WTC11 (cell line): ENCODE measurements at regions not wholly inside any gene's neighbourhood (a gene's known extent, or its start where the extent isn't known, plus 50 kb on each side); places are given as distances from the start of the nearest gene placed in this dataset.

ENCODE experiments used
- ATAC-seq: fragments of 200-7000 bp; cut with Tn5 transposase; 2 replicates; pipeline ENCODE4 v1.10.0; 2021; ENCODE audit warnings: mild to moderate bottlenecking, moderate library complexity
- CTCF ChIA-PET: fragments of 300-600 bp; sonication (Branson Sonifier 250); formaldehyde crosslinking; loops from one replicate; lab custom pipeline; 2021; ENCODE audit warnings: antibody characterized with exemption; lab: Charles Lee
- POLR2A ChIA-PET: fragments of 350-600 bp; sonication (Branson Sonifier 250); formaldehyde crosslinking; loops from one replicate; lab custom pipeline; 2021; ENCODE audit warnings: antibody characterized with exemption; lab: Charles Lee
- DNase-seq: peaks from one replicate; pipeline ENCODE4 v3.0.0; 2021; ENCODE audit warnings: low spot score
- H3K27ac Mint-ChIP-seq: 2 replicates; pipeline ENCODE4 v1.8.0; 2021; ENCODE audit warnings: mixed read lengths
- H3K27me3 Mint-ChIP-seq: 2 replicates; pipeline ENCODE4 v1.8.0; 2021; ENCODE audit warnings: low read depth, mild to moderate bottlenecking, moderate library complexity, mixed read lengths
- H3K36me3 Mint-ChIP-seq: 2 replicates; pipeline ENCODE4 v1.8.0; 2021; ENCODE audit warnings: mixed read lengths
- H3K4me1 Mint-ChIP-seq: 2 replicates; pipeline ENCODE4 v1.8.0; 2022; ENCODE audit warnings: mixed read lengths
- H3K4me3 Mint-ChIP-seq: 2 replicates; pipeline ENCODE4 v1.8.0; 2021; ENCODE audit warnings: mild to moderate bottlenecking, moderate library complexity, mixed read lengths
- H3K9me3 Mint-ChIP-seq: 2 replicates; pipeline ENCODE4 v1.8.0; 2021; ENCODE audit warnings: mixed read lengths
- AFF4 ChIP-seq: sonication (generic); formaldehyde crosslinking; IDR thresholded peaks from 2 replicates; pipeline ENCODE4 v1.8.1; 2023; ENCODE audit warnings: mild to moderate bottlenecking, missing genetic modification reagents, borderline replicate concordance
- ARID4B ChIP-seq: sonication (generic); formaldehyde crosslinking; IDR thresholded peaks from 2 replicates; pipeline ENCODE4 v1.8.0; 2023; ENCODE audit warnings: missing genetic modification reagents, mild to moderate bottlenecking, borderline replicate concordance
- ATF1 ChIP-seq: sonication (generic); formaldehyde crosslinking; IDR thresholded peaks from 2 replicates; pipeline ENCODE4 v1.8.1; 2023; ENCODE audit warnings: mild to moderate bottlenecking, moderate library complexity, missing genetic modification reagents
- ATF6 ChIP-seq: sonication (generic); formaldehyde crosslinking; IDR thresholded peaks from 2 replicates; pipeline ENCODE4 v1.8.1; 2023; ENCODE audit warnings: mild to moderate bottlenecking, missing genetic modification reagents
- CREB1 ChIP-seq: sonication (generic); formaldehyde crosslinking; IDR thresholded peaks from 2 replicates; pipeline ENCODE4 v1.8.0; 2023; ENCODE audit warnings: mild to moderate bottlenecking, missing genetic modification reagents
- E2F5 ChIP-seq: sonication (generic); formaldehyde crosslinking; IDR thresholded peaks from 2 replicates; pipeline ENCODE4 v1.8.1; 2022; ENCODE audit warnings: mild to moderate bottlenecking, moderate library complexity, missing genetic modification reagents
- ETV6 ChIP-seq: sonication (generic); formaldehyde crosslinking; IDR thresholded peaks from 2 replicates; pipeline ENCODE4 v1.8.1; 2022; ENCODE audit warnings: mild to moderate bottlenecking, missing genetic modification reagents
- FOXP4 ChIP-seq: sonication (generic); formaldehyde crosslinking; IDR thresholded peaks from 2 replicates; pipeline ENCODE4 v1.8.0; 2022; ENCODE audit warnings: mild to moderate bottlenecking, missing genetic modification reagents
- IRF2 ChIP-seq: sonication (generic); formaldehyde crosslinking; IDR thresholded peaks from 2 replicates; pipeline ENCODE4 v1.8.0; 2022; ENCODE audit warnings: low read depth, missing genetic modification reagents, borderline replicate concordance
- MXD4 ChIP-seq: fragments of 250-450 bp; sonication (Bioruptor Pico); IDR thresholded peaks from 2 replicates; pipeline ENCODE4 v1.8.0; 2021; ENCODE audit warnings: mild to moderate bottlenecking, moderate library complexity, borderline replicate concordance
- PREB ChIP-seq: sonication (generic); formaldehyde crosslinking; IDR thresholded peaks from 2 replicates; pipeline ENCODE4 v1.8.1; 2022; ENCODE audit warnings: mild to moderate bottlenecking, missing genetic modification reagents, moderate library complexity, borderline replicate concordance
- USF1 ChIP-seq: sonication (generic); formaldehyde crosslinking; IDR thresholded peaks from 2 replicates; pipeline ENCODE4 v1.8.0; 2022; ENCODE audit warnings: mild to moderate bottlenecking, missing genetic modification reagents
- ZNF121 ChIP-seq: sonication (generic); formaldehyde crosslinking; IDR thresholded peaks from 2 replicates; pipeline ENCODE4 v1.8.0; 2023; ENCODE audit warnings: missing genetic modification reagents
- ZNF138 ChIP-seq: sonication (generic); formaldehyde crosslinking; conservative IDR thresholded peaks from 2 replicates; pipeline ENCODE4 v1.8.1; 2022; ENCODE audit warnings: mild to moderate bottlenecking, moderate library complexity, missing genetic modification reagents
- ZNF532 ChIP-seq: fragments of 250-450 bp; sonication (Bioruptor Pico); IDR thresholded peaks from 2 replicates; pipeline ENCODE4 v1.9.0; 2021; ENCODE audit warnings: mild to moderate bottlenecking, borderline replicate concordance

- Mint-ChIP-seq H3K4me1 (no peaks in the 10 kb centered on the region), H3K9me3 (peaks cover 30% of the 10 kb centered on the region), H3K4me3 (no peak overlapping the region), H3K27me3 (no peaks in the 10 kb centered on the region; the same call in 1 of the 2 replicates), H3K27ac (no peak overlapping the region), H3K36me3 (peaks cover 25% of the 10 kb centered on the region)
- ChIA-PET CTCF (no interaction called here), POLR2A (no interaction called here)
- ATAC-seq (no peak), DNase-seq (no peak)
- TF ChIP-seq ATF1 (CRISPR knock-in tag) = no peak
- TF ChIP-seq FOXP4 = no peak
- TF ChIP-seq ZNF121 (CRISPR knock-in tag) = no peak
- no peak for TF ChIP-seq ARID4B (CRISPR knock-in tag)
- TF ChIP-seq USF1 (CRISPR knock-in tag) = no peak
These were observed 72.4 kb downstream of the RBMY1D start for GRCh38 chrY:21821881-21822280.

GRCh38 chrY:21827593-21827992 lies 66.7 kb downstream of the RBMY1D start:
- H3K36me3 Mint-ChIP-seq = peaks cover 17% of the 10 kb centered on the region
- no peaks in the 10 kb centered on the region for H3K4me1 Mint-ChIP-seq
- H3K27me3 Mint-ChIP-seq = no peaks in the 10 kb centered on the region; the same call in 1 of the 2 replicates
- CTCF ChIA-PET = no interaction called here
- DNase-seq = no peak
- POLR2A ChIA-PET = no interaction called here
- ATAC-seq = no peak
- no peak overlapping the region for H3K27ac Mint-ChIP-seq
- no peak overlapping the region for H3K4me3 Mint-ChIP-seq
- peaks cover 26% of the 10 kb centered on the region for H3K9me3 Mint-ChIP-seq
- TF ChIP-seq PREB (no peak), ZNF138 (CRISPR knock-in tag) (no peak), ZNF532 (CRISPR knock-in tag) (no peak), ETV6 (no peak), IRF2 (CRISPR knock-in tag) (no peak), CREB1 (CRISPR knock-in tag) (no peak), MXD4 (CRISPR knock-in tag) (no peak), AFF4 (no peak), ATF6 (CRISPR knock-in tag) (no peak), E2F5 (CRISPR knock-in tag) (no peak)
